Lower lobe of right lung (tissue), 2 donors: ENCODE measurements at regions not wholly inside any gene's neighbourhood (a gene's known extent, or its start where the extent isn't known, plus 50 kb on each side); places are given as distances from the start of the nearest gene placed in this dataset.

Experiments
- ATAC-seq, 2 donors: fragments of 200-7000 bp; cut with Tn5 transposase; one replicate each; pipeline ENCODE4 v1.9.1; 2020 to 2022; ENCODE audit warnings: mild to moderate bottlenecking in 2 of 2, moderate library complexity in 2 of 2
- DNase-seq: peaks from one replicate; pipeline ENCODE4 v3.0.0-alpha.2; 2020
- H3K27ac ChIP-seq: fragments of 200-600 bp; one replicate; pipeline ENCODE4 v1.8.0; 2022
- H3K27me3 ChIP-seq: fragments of 200-600 bp; one replicate; pipeline ENCODE4 v1.8.0; 2022; ENCODE audit warnings: low read depth
- H3K36me3 ChIP-seq: fragments of 200-600 bp; one replicate; pipeline ENCODE4 v1.8.0; 2022; ENCODE audit warnings: mild to moderate bottlenecking
- H3K4me1 ChIP-seq: fragments of 200-600 bp; one replicate; pipeline ENCODE4 v1.8.0; 2022
- H3K4me3 ChIP-seq: fragments of 200-600 bp; one replicate; pipeline ENCODE4 v1.8.0; 2022; ENCODE audit warnings: mild to moderate bottlenecking
- H3K9me3 ChIP-seq: fragments of 200-600 bp; one replicate; pipeline ENCODE4 v1.8.0; 2022
- intact Hi-C: fragments of 100-400 bp; cut with DNase I; formaldehyde crosslinking; loops from one replicate; pipeline ENCODE4 v1.11.0; 2022
- TF ChIP-seq, protein P1 (sequence below): fragments of 200-600 bp; IDR thresholded peaks from one replicate; pipeline ENCODE4 v1.8.0; 2022; ENCODE audit warnings: antibody characterized with exemption, mild to moderate bottlenecking
- donor health status: DM: no; HTN: yes; CAD: no; lungs with severe emphysema.

- DNase-seq: no peak
- Histone ChIP-seq H3K36me3 (no peaks in the 10 kb centered on the region), H3K4me1 (peaks cover 7% of the 10 kb centered on the region), H3K27me3 (peaks cover 10% of the 10 kb centered on the region), H3K4me3 (no peak overlapping the region), H3K9me3 (no peaks in the 10 kb centered on the region), H3K27ac (no peak overlapping the region)
- intact Hi-C loops: no loop called here
- TF ChIP-seq, protein P1, sequence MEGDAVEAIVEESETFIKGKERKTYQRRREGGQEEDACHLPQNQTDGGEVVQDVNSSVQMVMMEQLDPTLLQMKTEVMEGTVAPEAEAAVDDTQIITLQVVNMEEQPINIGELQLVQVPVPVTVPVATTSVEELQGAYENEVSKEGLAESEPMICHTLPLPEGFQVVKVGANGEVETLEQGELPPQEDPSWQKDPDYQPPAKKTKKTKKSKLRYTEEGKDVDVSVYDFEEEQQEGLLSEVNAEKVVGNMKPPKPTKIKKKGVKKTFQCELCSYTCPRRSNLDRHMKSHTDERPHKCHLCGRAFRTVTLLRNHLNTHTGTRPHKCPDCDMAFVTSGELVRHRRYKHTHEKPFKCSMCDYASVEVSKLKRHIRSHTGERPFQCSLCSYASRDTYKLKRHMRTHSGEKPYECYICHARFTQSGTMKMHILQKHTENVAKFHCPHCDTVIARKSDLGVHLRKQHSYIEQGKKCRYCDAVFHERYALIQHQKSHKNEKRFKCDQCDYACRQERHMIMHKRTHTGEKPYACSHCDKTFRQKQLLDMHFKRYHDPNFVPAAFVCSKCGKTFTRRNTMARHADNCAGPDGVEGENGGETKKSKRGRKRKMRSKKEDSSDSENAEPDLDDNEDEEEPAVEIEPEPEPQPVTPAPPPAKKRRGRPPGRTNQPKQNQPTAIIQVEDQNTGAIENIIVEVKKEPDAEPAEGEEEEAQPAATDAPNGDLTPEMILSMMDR: no peak
- ATAC-seq: no peak
Observed at GRCh38 chr3:193873426-193874201, 262.3 kb upstream of the HES1 start.

DNA sequence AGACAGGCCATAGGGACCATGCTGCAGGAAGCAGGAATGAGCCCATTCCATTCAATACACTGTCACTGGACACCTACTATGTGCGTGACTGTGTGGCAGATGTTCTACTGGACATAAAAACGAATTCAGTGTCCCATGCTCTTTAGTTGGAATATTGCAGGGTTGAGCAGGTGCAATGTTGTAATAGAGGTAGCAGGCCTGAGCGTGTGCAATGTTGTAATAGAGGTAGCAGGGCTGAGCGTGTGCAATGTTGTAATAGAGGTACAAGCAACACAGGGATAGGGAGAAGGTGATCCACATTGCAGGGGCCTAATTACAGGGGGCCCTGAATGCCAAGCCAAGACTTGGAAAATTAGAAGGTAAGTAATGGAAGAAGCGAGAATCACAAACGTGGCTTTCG is 261.4 kb upstream of the HES1 start:
- ATAC-seq: no peak

GRCh38 chr3:193874997-193875593 is 260.9 kb upstream of the HES1 start:
- Histone ChIP-seq H3K36me3 (no peaks in the 10 kb centered on the region), H3K9me3 (no peaks in the 10 kb centered on the region), H3K27ac (no peak overlapping the region), H3K4me3 (no peak overlapping the region), H3K4me1 (no peaks in the 10 kb centered on the region), H3K27me3 (peaks cover 2% of the 10 kb centered on the region)
- DNase-seq (no peak), ATAC-seq (no peak)
- intact Hi-C loops: no loop called here
- TF ChIP-seq, protein P1: no peak

More for the DNA sequence above, 261.4 kb upstream of the HES1 start:
- TF ChIP-seq, protein P1: no peak
- no peak for DNase-seq
- Histone ChIP-seq H3K27me3 (peaks cover 8% of the 10 kb centered on the region), H3K36me3 (no peaks in the 10 kb centered on the region), H3K4me3 (no peak overlapping the region), H3K9me3 (no peaks in the 10 kb centered on the region), H3K27ac (no peak overlapping the region), H3K4me1 (peaks cover 5% of the 10 kb centered on the region)
- intact Hi-C loops: no loop called here

GRCh38 chr3:193875601-193876321 is 260.2 kb upstream of the HES1 start:
- TF ChIP-seq, protein P1: no peak
- DNase-seq (no peak), ATAC-seq (no peak)
- Histone ChIP-seq H3K4me3 (no peak overlapping the region), H3K27me3 (no peaks in the 10 kb centered on the region), H3K9me3 (no peaks in the 10 kb centered on the region), H3K36me3 (no peaks in the 10 kb centered on the region), H3K4me1 (no peaks in the 10 kb centered on the region), H3K27ac (no peak overlapping the region)
- intact Hi-C loops: no loop called here

DNA sequence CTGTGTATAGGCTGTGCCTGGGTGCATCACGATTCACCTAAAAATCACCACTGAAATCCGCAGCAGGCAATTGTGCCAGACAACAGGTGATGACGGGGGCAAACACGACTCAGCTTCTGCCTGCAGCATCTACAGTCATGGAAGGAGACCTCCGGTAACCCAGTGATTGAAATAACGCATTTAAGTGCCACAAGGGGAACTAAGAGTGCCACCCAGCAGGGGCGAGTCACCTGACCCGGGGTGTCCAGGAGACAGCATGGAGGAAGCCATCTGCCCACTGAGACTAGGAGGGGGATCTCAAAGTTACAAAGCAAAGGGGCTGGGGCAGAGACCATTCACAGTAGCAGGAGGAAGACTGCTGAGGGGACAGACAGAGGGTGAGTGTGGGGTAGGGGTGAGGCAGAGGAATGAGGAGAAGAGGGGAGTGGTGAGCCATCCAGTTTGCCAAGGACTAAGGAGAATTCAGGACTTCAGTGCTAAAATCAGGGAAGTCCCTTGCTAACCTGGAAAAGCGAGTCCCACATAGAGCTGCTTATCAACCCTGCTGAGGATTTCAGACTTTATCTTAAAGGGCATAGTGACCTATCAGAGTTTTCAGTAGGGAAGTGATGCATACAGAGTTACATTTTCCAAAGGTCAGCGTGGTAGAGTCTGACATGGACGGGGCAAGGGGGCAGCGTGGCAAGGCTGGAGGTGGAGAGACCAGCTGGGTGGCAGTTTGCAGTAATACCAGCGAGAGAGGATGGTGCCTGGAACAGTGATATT is 256.7 kb upstream of the HES1 start:
- intact Hi-C loops: no loop called here
- no peaks in the 10 kb centered on the region for H3K4me1 ChIP-seq
- no peaks in the 10 kb centered on the region for H3K27me3 ChIP-seq
- no peak for DNase-seq
- no peak for ATAC-seq
- H3K36me3 ChIP-seq: no peaks in the 10 kb centered on the region
- H3K9me3 ChIP-seq: no peaks in the 10 kb centered on the region
- H3K27ac ChIP-seq: no peak overlapping the region
- no peak overlapping the region for H3K4me3 ChIP-seq
- TF ChIP-seq, protein P1: no peak
